Glutamatergic neuron (in vitro differentiated cells): ENCODE measurements at regions not wholly inside any gene's neighbourhood (a gene's known extent, or its start where the extent isn't known, plus 50 kb on each side); places are given as distances from the start of the nearest gene placed in this dataset.

Experiments
- DNase-seq: peaks from one replicate; pipeline ENCODE4 v3.0.0; 2022
- H3K27ac Mint-ChIP-seq: one replicate; pipeline ENCODE4 v1.8.0; 2020; ENCODE audit warnings: mild to moderate bottlenecking, mixed read lengths, inconsistent platforms; ENCODE audit not compliant: unreplicated experiment
- H3K27me3 Mint-ChIP-seq: one replicate; pipeline ENCODE4 v1.8.0; 2020; ENCODE audit warnings: mild to moderate bottlenecking, moderate library complexity, mixed read lengths, inconsistent platforms; ENCODE audit not compliant: unreplicated experiment
- H3K36me3 Mint-ChIP-seq: one replicate; pipeline ENCODE4 v1.8.0; 2020; ENCODE audit warnings: mild to moderate bottlenecking, mixed read lengths, inconsistent platforms; ENCODE audit not compliant: unreplicated experiment
- H3K4me1 Mint-ChIP-seq: one replicate; pipeline ENCODE4 v1.8.0; 2020; ENCODE audit warnings: mild to moderate bottlenecking, low read depth, mixed read lengths, inconsistent platforms; ENCODE audit not compliant: unreplicated experiment
- H3K4me3 Mint-ChIP-seq: one replicate; pipeline ENCODE4 v1.8.0; 2020; ENCODE audit warnings: mild to moderate bottlenecking, mixed read lengths, inconsistent platforms; ENCODE audit not compliant: unreplicated experiment
- H3K9me3 Mint-ChIP-seq: one replicate; pipeline ENCODE4 v1.8.0; 2020; ENCODE audit warnings: mild to moderate bottlenecking, moderate library complexity, mixed read lengths, inconsistent platforms; ENCODE audit not compliant: unreplicated experiment
- CTCF ChIP-seq: fragments of 200-600 bp; sonication (generic); IDR thresholded peaks from one replicate; pipeline ENCODE4 v1.5.0; 2021; ENCODE audit not compliant: partially characterized antibody, unreplicated experiment

GRCh38 chr11:19552656-19553260, 159.9 kb upstream of the NAV2 start:
- H3K27me3 Mint-ChIP-seq, result peaks cover 14% of the 10 kb centered on the region
- peak overlapping the region; percentile 79 for H3K4me3 Mint-ChIP-seq
- TF ChIP-seq CTCF, result no peak
- H3K9me3 Mint-ChIP-seq, result peaks cover 13% of the 10 kb centered on the region
- no peak for DNase-seq
- H3K27ac Mint-ChIP-seq, result peak overlapping the region; percentile 100
- H3K36me3 Mint-ChIP-seq, result no peaks in the 10 kb centered on the region
- peaks cover 46% of the 10 kb centered on the region for H3K4me1 Mint-ChIP-seq

- H3K27ac Mint-ChIP-seq, result peak overlapping the region; percentile 100
- peaks cover 12% of the 10 kb centered on the region for H3K9me3 Mint-ChIP-seq
- no peaks in the 10 kb centered on the region for H3K36me3 Mint-ChIP-seq
- H3K4me3 Mint-ChIP-seq, result peak overlapping the region; percentile 79
- DNase-seq, result peak; percentile 72
- H3K4me1 Mint-ChIP-seq, result peaks cover 45% of the 10 kb centered on the region
- TF ChIP-seq CTCF, result no peak
- peaks cover 12% of the 10 kb centered on the region for H3K27me3 Mint-ChIP-seq
These were observed 160.5 kb upstream of the NAV2 start for GRCh38 chr11:19552161-19552560.

- Mint-ChIP-seq H3K4me1 (peaks cover 50% of the 10 kb centered on the region), H3K27ac (peak overlapping the region; percentile 100), H3K9me3 (peaks cover 12% of the 10 kb centered on the region), H3K36me3 (no peaks in the 10 kb centered on the region), H3K4me3 (peak overlapping the region; percentile 79), H3K27me3 (peaks cover 12% of the 10 kb centered on the region)
- no peak for TF ChIP-seq CTCF
- DNase-seq, result no peak
These were observed 161.2 kb upstream of the NAV2 start for GRCh38 chr11:19551457-19551856.

- Mint-ChIP-seq H3K36me3 (no peaks in the 10 kb centered on the region), H3K27ac (no peak overlapping the region), H3K4me1 (peaks cover 49% of the 10 kb centered on the region), H3K9me3 (peaks cover 10% of the 10 kb centered on the region), H3K27me3 (peaks cover 6% of the 10 kb centered on the region), H3K4me3 (no peak overlapping the region)
- TF ChIP-seq CTCF, result no peak
- no peak for DNase-seq
These were observed 165.6 kb upstream of the NAV2 start for GRCh38 chr11:19547044-19547443.

GRCh38 chr11:19546325-19546724, 166.3 kb upstream of the NAV2 start:
- peaks cover 51% of the 10 kb centered on the region for H3K4me1 Mint-ChIP-seq
- H3K27ac Mint-ChIP-seq, result no peak overlapping the region
- no peak for DNase-seq
- H3K36me3 Mint-ChIP-seq, result no peaks in the 10 kb centered on the region
- TF ChIP-seq CTCF, result no peak
- H3K9me3 Mint-ChIP-seq, result peaks cover 5% of the 10 kb centered on the region
- H3K27me3 Mint-ChIP-seq, result peaks cover 2% of the 10 kb centered on the region
- H3K4me3 Mint-ChIP-seq, result no peak overlapping the region
